ENCODE measurements at regions not wholly inside any gene's neighbourhood (a gene's known extent, or its start where the extent isn't known, plus 50 kb on each side); places are given as distances from the start of the nearest gene placed in this dataset.

DNA sequence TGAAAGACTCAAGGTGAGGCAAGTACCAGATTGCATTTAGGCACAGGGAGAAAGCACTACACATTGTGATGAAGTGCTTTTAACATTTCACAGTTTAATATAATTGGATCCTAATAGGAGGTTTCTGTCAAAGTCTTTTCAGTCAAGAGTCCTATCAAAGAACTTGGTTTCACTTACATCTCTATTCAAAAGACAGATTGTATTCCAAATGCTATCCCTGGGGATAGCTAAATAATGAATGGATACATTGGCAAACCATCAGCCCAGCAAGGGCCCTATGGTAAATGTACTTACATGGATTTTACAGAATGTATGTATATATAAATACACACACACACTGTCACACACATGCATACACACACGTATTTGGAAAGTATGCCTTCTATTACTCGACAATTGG is 655.5 kb upstream of the FLRT2 start:
- no peak overlapping the region for H3K9ac ChIP-seq (ENCODE audit: low read length)
- H3K27me3 ChIP-seq (ENCODE audit: insufficient read depth, low read length): no peaks in the 10 kb centered on the region
- no peaks in the 10 kb centered on the region for H3K36me3 ChIP-seq (ENCODE audit: insufficient read depth, low read length)
- no peaks in the 10 kb centered on the region for H3K4me1 ChIP-seq (ENCODE audit: insufficient read depth, low read length, severe bottlenecking)
- H3K9me2 ChIP-seq (ENCODE audit: low read depth, low read length): no peaks in the 10 kb centered on the region
- no peaks in the 10 kb centered on the region for H4K20me1 ChIP-seq (ENCODE audit: insufficient read depth, low read length)
- no peaks in the 10 kb centered on the region for H3F3A ChIP-seq (ENCODE audit: insufficient read depth, low read length)
- no peak overlapping the region for H3K4me2 ChIP-seq (ENCODE audit: low read length)
- H3K9me3 ChIP-seq (ENCODE audit: low read length): no peaks in the 10 kb centered on the region
- H3K4me3 ChIP-seq (ENCODE audit: low read depth, low read length, poor library complexity, severe bottlenecking): no peak overlapping the region
- no peak overlapping the region for H3K27ac ChIP-seq (ENCODE audit: low read depth, low read length, poor library complexity, severe bottlenecking)
- H3K79me2 ChIP-seq (ENCODE audit: insufficient read depth, low read length): no peaks in the 10 kb centered on the region
- TF ChIP-seq EZH2 (IDR thresholded peaks at IDR 0.05; ENCODE audit: borderline replicate concordance, low read length): no peak
- TF ChIP-seq, protein P1, sequence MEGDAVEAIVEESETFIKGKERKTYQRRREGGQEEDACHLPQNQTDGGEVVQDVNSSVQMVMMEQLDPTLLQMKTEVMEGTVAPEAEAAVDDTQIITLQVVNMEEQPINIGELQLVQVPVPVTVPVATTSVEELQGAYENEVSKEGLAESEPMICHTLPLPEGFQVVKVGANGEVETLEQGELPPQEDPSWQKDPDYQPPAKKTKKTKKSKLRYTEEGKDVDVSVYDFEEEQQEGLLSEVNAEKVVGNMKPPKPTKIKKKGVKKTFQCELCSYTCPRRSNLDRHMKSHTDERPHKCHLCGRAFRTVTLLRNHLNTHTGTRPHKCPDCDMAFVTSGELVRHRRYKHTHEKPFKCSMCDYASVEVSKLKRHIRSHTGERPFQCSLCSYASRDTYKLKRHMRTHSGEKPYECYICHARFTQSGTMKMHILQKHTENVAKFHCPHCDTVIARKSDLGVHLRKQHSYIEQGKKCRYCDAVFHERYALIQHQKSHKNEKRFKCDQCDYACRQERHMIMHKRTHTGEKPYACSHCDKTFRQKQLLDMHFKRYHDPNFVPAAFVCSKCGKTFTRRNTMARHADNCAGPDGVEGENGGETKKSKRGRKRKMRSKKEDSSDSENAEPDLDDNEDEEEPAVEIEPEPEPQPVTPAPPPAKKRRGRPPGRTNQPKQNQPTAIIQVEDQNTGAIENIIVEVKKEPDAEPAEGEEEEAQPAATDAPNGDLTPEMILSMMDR (IDR thresholded peaks at IDR 0.05; ENCODE audit: low read length): no peak
- no peak overlapping the region for H2AFZ ChIP-seq (ENCODE audit: low read length)

DNA sequence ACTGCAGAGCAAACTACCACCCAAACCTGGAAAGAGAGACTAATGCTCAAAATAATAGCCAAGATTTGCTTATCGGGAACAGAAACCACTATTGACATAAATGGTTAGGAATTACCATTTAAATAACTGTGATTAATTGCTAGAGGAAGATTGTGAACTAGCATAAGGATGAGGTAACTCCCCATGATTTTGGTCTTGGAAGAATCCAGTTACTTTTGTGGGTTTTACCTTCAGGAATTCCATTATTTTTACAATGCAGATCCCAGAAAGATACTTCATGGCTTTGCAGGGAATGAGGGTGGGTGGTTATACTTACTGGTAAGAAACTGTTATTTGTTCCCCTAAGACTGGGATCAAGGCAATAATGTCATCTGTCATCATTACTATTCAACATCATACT is 652.9 kb upstream of the FLRT2 start:
- H2AFZ ChIP-seq (ENCODE audit: low read length): no peak overlapping the region
- no peaks in the 10 kb centered on the region for H4K20me1 ChIP-seq (ENCODE audit: insufficient read depth, low read length)
- no peaks in the 10 kb centered on the region for H3F3A ChIP-seq (ENCODE audit: insufficient read depth, low read length)
- no peak overlapping the region for H3K9ac ChIP-seq (ENCODE audit: low read length)
- TF ChIP-seq, protein P1 (IDR thresholded peaks at IDR 0.05; ENCODE audit: low read length): no peak
- TF ChIP-seq EZH2 (IDR thresholded peaks at IDR 0.05; ENCODE audit: borderline replicate concordance, low read length): no peak
- H3K4me2 ChIP-seq (ENCODE audit: low read length): no peak overlapping the region
- H3K4me3 ChIP-seq (ENCODE audit: low read depth, low read length, poor library complexity, severe bottlenecking): no peak overlapping the region
- H3K36me3 ChIP-seq (ENCODE audit: insufficient read depth, low read length): no peaks in the 10 kb centered on the region
- no peak overlapping the region for H3K27ac ChIP-seq (ENCODE audit: low read depth, low read length, poor library complexity, severe bottlenecking)
- no peaks in the 10 kb centered on the region for H3K4me1 ChIP-seq (ENCODE audit: insufficient read depth, low read length, severe bottlenecking)
- no peaks in the 10 kb centered on the region for H3K79me2 ChIP-seq (ENCODE audit: insufficient read depth, low read length)
- H3K9me3 ChIP-seq (ENCODE audit: low read length): no peaks in the 10 kb centered on the region
- H3K27me3 ChIP-seq (ENCODE audit: insufficient read depth, low read length): no peaks in the 10 kb centered on the region
- H3K9me2 ChIP-seq (ENCODE audit: low read depth, low read length): no peaks in the 10 kb centered on the region

- Histone ChIP-seq H3K9ac (ENCODE audit: low read length) (no peak overlapping the region), H3K9me3 (ENCODE audit: low read length) (no peaks in the 10 kb centered on the region), H4K20me1 (ENCODE audit: insufficient read depth, low read length) (no peaks in the 10 kb centered on the region), H3K4me3 (ENCODE audit: low read depth, low read length, poor library complexity, severe bottlenecking) (no peak overlapping the region), H3K36me3 (ENCODE audit: insufficient read depth, low read length) (no peaks in the 10 kb centered on the region), H3K27me3 (ENCODE audit: insufficient read depth, low read length) (no peaks in the 10 kb centered on the region), H3K79me2 (ENCODE audit: insufficient read depth, low read length) (no peaks in the 10 kb centered on the region), H3K27ac (ENCODE audit: low read depth, low read length, poor library complexity, severe bottlenecking) (no peak overlapping the region), H3F3A (ENCODE audit: insufficient read depth, low read length) (no peaks in the 10 kb centered on the region), H2AFZ (ENCODE audit: low read length) (no peak overlapping the region), H3K4me2 (ENCODE audit: low read length) (no peak overlapping the region), H3K9me2 (ENCODE audit: low read depth, low read length) (no peaks in the 10 kb centered on the region), H3K4me1 (ENCODE audit: insufficient read depth, low read length, severe bottlenecking) (no peaks in the 10 kb centered on the region)
- TF ChIP-seq, protein P1 (IDR thresholded peaks at IDR 0.05; ENCODE audit: low read length): no peak
- TF ChIP-seq EZH2 (IDR thresholded peaks at IDR 0.05; ENCODE audit: borderline replicate concordance, low read length): no peak
Measured at GRCh38 chr14:84882830-84883229, 647.1 kb upstream of the FLRT2 start.
